ENCODE measurements at regions not wholly inside any gene's neighbourhood (a gene's known extent, or its start where the extent isn't known, plus 50 kb on each side); places are given as distances from the start of the nearest gene placed in this dataset.

DNA sequence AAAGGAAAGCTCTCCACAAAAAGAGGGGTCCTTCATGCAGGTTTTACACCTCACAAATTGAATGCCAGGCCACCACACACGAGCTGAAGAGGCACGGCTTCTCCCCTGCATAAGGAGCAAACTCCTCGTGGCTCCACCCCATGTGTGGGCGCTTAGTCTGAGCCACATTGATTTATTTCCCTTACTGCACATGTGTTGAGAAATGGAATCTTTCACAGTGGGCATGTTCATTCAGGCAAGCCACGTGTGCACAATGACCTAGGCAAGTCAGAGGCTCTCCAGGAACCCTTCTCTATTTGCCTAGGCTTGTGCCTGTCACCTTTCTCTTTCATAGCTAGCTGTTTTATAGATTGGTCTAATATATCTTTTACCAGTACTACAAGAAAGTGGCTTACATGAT lies 120.5 kb downstream of the LTN1 start:
- TF ChIP-seq, protein P1, sequence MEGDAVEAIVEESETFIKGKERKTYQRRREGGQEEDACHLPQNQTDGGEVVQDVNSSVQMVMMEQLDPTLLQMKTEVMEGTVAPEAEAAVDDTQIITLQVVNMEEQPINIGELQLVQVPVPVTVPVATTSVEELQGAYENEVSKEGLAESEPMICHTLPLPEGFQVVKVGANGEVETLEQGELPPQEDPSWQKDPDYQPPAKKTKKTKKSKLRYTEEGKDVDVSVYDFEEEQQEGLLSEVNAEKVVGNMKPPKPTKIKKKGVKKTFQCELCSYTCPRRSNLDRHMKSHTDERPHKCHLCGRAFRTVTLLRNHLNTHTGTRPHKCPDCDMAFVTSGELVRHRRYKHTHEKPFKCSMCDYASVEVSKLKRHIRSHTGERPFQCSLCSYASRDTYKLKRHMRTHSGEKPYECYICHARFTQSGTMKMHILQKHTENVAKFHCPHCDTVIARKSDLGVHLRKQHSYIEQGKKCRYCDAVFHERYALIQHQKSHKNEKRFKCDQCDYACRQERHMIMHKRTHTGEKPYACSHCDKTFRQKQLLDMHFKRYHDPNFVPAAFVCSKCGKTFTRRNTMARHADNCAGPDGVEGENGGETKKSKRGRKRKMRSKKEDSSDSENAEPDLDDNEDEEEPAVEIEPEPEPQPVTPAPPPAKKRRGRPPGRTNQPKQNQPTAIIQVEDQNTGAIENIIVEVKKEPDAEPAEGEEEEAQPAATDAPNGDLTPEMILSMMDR (conservative IDR thresholded peaks at IDR 0.05 in 1 of 2, IDR thresholded peaks at IDR 0.05 in 1 of 2; ENCODE audit: extremely low read depth in 1 of 2, insufficient read depth in 1 of 2, low read depth in 1 of 2, low read length in 2 of 2): no peak
- no peak for TF ChIP-seq EZH2 (IDR thresholded peaks at IDR 0.05; ENCODE audit: borderline replicate concordance, low read length)
